ENCODE measurements at regions not wholly inside any gene's neighbourhood (a gene's known extent, or its start where the extent isn't known, plus 50 kb on each side); places are given as distances from the start of the nearest gene placed in this dataset.
"Not testable (repeated sequence)": the region's sequence is repeated elsewhere in the genome, so short reads cannot be mapped to it uniquely, and the experiment has no call there.

- Histone ChIP-seq H3K36me3 (no peaks in the 10 kb centered on the region), H3K27ac (no peak overlapping the region), H3K4me3 (no peak overlapping the region), H3K27me3 (no peaks in the 10 kb centered on the region), H3K9me3 (no peaks in the 10 kb centered on the region), H3K4me1 (no peaks in the 10 kb centered on the region)
- no peak for TF ChIP-seq CTCF (IDR thresholded peaks at IDR 0.05)
- DNase-seq (ENCODE audit: low spot score), result no peak
These were observed 80.0 kb upstream of the TIAM1 start for GRCh38 chr21:31424058-31424457.

- Histone ChIP-seq H3K4me1 (no peaks in the 10 kb centered on the region), H3K27me3 (no peaks in the 10 kb centered on the region), H3K4me3 (no peak overlapping the region), H3K27ac (no peak overlapping the region), H3K36me3 (no peaks in the 10 kb centered on the region), H3K9me3 (no peaks in the 10 kb centered on the region)
- TF ChIP-seq CTCF (IDR thresholded peaks at IDR 0.05), result no peak
- no peak for DNase-seq (ENCODE audit: low spot score)
These were observed 76.9 kb upstream of the TIAM1 start for GRCh38 chr21:31420988-31421387.

DNA sequence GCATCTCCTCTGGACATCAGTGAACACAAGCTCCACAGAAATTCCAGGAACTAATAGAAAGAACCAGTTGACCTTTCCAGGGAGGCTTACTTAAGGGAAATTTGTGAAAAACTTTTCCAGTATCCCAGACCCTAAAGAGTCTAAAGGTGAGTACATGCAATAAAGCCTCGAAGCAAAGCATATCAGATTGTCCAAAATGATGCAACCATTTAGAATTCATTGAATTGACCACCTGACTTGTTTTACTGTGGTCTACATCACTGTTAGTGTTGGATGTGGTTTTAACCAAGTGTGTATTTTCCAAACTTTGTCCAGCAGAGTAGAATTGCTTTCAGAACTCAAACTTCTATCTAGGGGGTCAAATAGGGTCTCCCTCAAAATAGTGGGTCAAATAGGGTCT, 76.3 kb upstream of the TIAM1 start:
- Histone ChIP-seq H3K4me3 (no peak overlapping the region), H3K4me1 (no peaks in the 10 kb centered on the region), H3K36me3 (no peaks in the 10 kb centered on the region), H3K27me3 (no peaks in the 10 kb centered on the region), H3K27ac (no peak overlapping the region), H3K9me3 (no peaks in the 10 kb centered on the region)
- no peak for TF ChIP-seq CTCF (IDR thresholded peaks at IDR 0.05)
- no peak for DNase-seq (ENCODE audit: low spot score)

DNA sequence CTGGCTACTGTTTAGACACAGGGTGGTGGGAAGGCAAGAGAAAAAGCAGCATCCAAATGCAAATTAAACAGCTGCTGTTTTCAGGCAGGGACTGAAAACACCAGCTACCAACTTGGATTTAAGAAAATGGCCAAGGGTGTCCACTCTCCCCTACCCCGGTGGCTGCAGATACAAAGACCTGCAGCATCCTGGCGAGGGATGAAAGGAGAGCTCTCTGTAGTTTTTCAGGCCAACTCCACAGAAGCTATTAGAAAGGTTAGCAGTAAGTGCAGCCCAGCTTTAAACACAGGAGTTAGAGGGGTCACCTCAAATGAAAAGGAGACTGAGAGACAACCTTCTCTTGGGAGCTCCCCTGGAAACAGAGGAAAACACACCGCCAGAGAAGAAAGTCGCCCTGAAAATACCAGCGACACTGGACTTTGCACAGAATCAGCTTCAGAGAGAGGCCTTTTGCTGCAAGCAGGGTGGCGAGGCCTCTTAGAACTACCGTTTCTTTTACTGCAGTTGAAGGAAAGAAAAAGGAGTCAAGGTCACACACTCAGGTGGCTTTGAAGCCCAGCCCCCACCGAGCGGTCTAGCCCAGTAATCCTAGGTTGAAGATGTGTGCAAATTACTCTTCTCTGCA, 74.4 kb upstream of the TIAM1 start:
- Histone ChIP-seq H3K36me3 (no peaks in the 10 kb centered on the region), H3K9me3 (no peaks in the 10 kb centered on the region), H3K27ac (no peak overlapping the region), H3K4me1 (no peaks in the 10 kb centered on the region), H3K4me3 (no peak overlapping the region), H3K27me3 (no peaks in the 10 kb centered on the region)
- no peak for TF ChIP-seq CTCF (IDR thresholded peaks at IDR 0.05)
- DNase-seq (ENCODE audit: low spot score), result no peak

GRCh38 chr21:31417214-31417613, 73.2 kb upstream of the TIAM1 start:
- not testable (repeated sequence) for H3K4me1 ChIP-seq; H3K27ac ChIP-seq; H3K9me3 ChIP-seq; DNase-seq (ENCODE audit: low spot score); H3K4me3 ChIP-seq; H3K36me3 ChIP-seq; H3K27me3 ChIP-seq

- no peaks in the 10 kb centered on the region for H3K4me1 ChIP-seq
- no peak for DNase-seq (ENCODE audit: low spot score)
- no peak for TF ChIP-seq CTCF (IDR thresholded peaks at IDR 0.05)
These were observed 72.4 kb upstream of the TIAM1 start for GRCh38 chr21:31416465-31416864.

More at GRCh38 chr21:31416465-31416864, 72.4 kb upstream of the TIAM1 start:
- Histone ChIP-seq H3K27me3 (no peaks in the 10 kb centered on the region), H3K4me3 (no peak overlapping the region), H3K27ac (no peak overlapping the region), H3K9me3 (no peaks in the 10 kb centered on the region), H3K36me3 (no peaks in the 10 kb centered on the region)

Data from right atrium auricular region (tissue), 2 donors.